ENCODE measurements at regions not wholly inside any gene's neighbourhood (a gene's known extent, or its start where the extent isn't known, plus 50 kb on each side); places are given as distances from the start of the nearest gene placed in this dataset.

- TF ChIP-seq RARB (CRISPR knock-in tag; IDR thresholded peaks at IDR 0.05) (no peak), ZFP30 (CRISPR knock-in tag; IDR thresholded peaks at IDR 0.05) (no peak), TOX (CRISPR knock-in tag; IDR thresholded peaks at IDR 0.05; ENCODE audit: borderline replicate concordance) (no peak), ZFP3 (CRISPR knock-in tag; IDR thresholded peaks at IDR 0.05) (no peak), ZC3H10 (CRISPR knock-in tag; IDR thresholded peaks at IDR 0.05) (no peak), CSDC2 (CRISPR knock-in tag; IDR thresholded peaks at IDR 0.05) (no peak), OSR1 (CRISPR knock-in tag; IDR thresholded peaks at IDR 0.05) (no peak), ZNF565 (CRISPR knock-in tag; conservative IDR thresholded peaks at IDR 0.05; ENCODE audit: low read depth) (no peak), BACH2 (CRISPR knock-in tag; IDR thresholded peaks at IDR 0.05; ENCODE audit: borderline replicate concordance) (no peak), GLIS3 (CRISPR knock-in tag; IDR thresholded peaks at IDR 0.05) (no peak), ZNF8 (CRISPR knock-in tag; IDR thresholded peaks at IDR 0.05) (no peak)
- TF ChIP-seq, protein P1, sequence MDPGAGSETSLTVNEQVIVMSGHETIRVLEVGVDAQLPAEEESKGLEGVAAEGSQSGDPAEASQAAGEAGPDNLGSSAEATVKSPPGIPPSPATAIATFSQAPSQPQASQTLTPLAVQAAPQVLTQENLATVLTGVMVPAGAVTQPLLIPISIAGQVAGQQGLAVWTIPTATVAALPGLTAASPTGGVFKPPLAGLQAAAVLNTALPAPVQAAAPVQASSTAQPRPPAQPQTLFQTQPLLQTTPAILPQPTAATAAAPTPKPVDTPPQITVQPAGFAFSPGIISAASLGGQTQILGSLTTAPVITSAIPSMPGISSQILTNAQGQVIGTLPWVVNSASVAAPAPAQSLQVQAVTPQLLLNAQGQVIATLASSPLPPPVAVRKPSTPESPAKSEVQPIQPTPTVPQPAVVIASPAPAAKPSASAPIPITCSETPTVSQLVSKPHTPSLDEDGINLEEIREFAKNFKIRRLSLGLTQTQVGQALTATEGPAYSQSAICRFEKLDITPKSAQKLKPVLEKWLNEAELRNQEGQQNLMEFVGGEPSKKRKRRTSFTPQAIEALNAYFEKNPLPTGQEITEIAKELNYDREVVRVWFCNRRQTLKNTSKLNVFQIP (CRISPR knock-in tag; IDR thresholded peaks at IDR 0.05; ENCODE audit: borderline replicate concordance, low read depth) = no peak
- peak; percentile 24 for ATAC-seq
These were observed 83.2 kb upstream of the GALNT5 start for GRCh38 chr2:157174321-157174720.

DNA sequence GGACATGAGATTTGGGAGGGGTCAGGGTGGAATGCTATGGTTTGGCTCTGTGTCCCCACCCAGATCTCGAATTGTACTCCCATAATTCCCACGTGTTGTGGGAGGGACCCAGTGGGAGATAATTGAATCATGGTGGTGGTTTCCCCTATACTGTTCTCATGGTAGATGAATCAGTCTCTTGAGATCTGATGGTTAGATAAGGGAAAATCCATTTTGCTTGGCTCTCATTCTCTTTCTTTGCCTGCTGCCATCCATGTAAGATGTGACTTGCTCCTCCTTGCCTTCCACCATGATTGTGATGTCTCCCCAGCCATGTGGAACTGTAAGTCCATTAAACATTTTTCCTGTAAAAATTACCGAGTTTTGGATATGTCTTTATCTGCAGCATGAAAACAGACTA lies 80.9 kb upstream of the GALNT5 start:
- ATAC-seq = no peak
- TF ChIP-seq TCF4 (CRISPR knock-in tag; IDR thresholded peaks at IDR 0.05; ENCODE audit: borderline replicate concordance) (no peak), ARNTL (CRISPR knock-in tag; IDR thresholded peaks at IDR 0.05; ENCODE audit: borderline replicate concordance, low read depth) (no peak), ZNF70 (CRISPR knock-in tag; IDR thresholded peaks at IDR 0.05) (no peak), CSDC2 (CRISPR knock-in tag; IDR thresholded peaks at IDR 0.05) (no peak), RARB (CRISPR knock-in tag; IDR thresholded peaks at IDR 0.05) (no peak), BACH2 (CRISPR knock-in tag; IDR thresholded peaks at IDR 0.05; ENCODE audit: borderline replicate concordance) (no peak), ZC3H10 (CRISPR knock-in tag; IDR thresholded peaks at IDR 0.05) (no peak)

GRCh38 chr2:157178874-157179273 lies 78.6 kb upstream of the GALNT5 start:
- TF ChIP-seq, protein P1 (CRISPR knock-in tag; IDR thresholded peaks at IDR 0.05; ENCODE audit: borderline replicate concordance, low read depth) = no peak
- no peak for TF ChIP-seq CSRNP3 (CRISPR knock-in tag; IDR thresholded peaks at IDR 0.05)
- TF ChIP-seq SNAI2 (CRISPR knock-in tag; IDR thresholded peaks at IDR 0.05) = no peak
- no peak for TF ChIP-seq ZNF8 (CRISPR knock-in tag; IDR thresholded peaks at IDR 0.05)
- TF ChIP-seq GLIS3 (CRISPR knock-in tag; IDR thresholded peaks at IDR 0.05) = no peak
- TF ChIP-seq ZFP3 (CRISPR knock-in tag; IDR thresholded peaks at IDR 0.05) = no peak
- no peak for ATAC-seq

DNA sequence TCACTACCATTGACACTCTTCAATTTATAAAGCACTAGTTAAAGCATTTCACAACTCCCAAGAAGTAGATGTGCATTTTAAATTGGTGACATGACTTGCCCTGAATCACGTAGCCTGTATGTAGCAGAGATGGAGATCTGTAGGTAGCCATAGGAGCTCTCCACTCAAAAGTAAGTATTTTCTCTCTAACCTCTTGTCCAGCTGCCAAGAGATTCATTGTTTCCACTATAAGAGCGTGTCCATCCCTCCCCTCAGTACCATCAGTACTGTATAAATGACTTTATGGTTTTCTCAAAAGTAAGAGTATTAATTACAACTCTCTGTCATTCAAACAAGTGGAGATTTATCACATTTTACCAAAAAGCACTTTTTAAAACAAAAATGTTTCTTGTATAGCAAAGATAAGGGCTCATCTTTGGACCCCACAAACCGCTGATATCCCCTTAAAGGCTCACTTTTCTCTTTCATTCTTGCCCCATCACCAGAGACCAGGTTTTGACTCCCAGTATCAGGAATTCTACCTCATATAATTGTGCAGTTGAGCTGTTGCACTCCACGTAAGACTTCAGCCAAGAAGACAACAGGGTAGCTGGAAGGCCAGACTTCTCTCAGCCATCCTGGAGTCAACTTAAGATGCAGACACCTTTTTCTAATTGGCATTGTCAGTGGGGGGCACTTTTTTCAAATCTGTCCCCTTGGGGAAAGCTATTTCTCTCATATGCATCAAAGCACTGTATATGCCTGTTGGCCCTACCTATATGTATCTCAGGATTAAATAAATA lies 78.0 kb upstream of the GALNT5 start:
- TF ChIP-seq, protein P2, sequence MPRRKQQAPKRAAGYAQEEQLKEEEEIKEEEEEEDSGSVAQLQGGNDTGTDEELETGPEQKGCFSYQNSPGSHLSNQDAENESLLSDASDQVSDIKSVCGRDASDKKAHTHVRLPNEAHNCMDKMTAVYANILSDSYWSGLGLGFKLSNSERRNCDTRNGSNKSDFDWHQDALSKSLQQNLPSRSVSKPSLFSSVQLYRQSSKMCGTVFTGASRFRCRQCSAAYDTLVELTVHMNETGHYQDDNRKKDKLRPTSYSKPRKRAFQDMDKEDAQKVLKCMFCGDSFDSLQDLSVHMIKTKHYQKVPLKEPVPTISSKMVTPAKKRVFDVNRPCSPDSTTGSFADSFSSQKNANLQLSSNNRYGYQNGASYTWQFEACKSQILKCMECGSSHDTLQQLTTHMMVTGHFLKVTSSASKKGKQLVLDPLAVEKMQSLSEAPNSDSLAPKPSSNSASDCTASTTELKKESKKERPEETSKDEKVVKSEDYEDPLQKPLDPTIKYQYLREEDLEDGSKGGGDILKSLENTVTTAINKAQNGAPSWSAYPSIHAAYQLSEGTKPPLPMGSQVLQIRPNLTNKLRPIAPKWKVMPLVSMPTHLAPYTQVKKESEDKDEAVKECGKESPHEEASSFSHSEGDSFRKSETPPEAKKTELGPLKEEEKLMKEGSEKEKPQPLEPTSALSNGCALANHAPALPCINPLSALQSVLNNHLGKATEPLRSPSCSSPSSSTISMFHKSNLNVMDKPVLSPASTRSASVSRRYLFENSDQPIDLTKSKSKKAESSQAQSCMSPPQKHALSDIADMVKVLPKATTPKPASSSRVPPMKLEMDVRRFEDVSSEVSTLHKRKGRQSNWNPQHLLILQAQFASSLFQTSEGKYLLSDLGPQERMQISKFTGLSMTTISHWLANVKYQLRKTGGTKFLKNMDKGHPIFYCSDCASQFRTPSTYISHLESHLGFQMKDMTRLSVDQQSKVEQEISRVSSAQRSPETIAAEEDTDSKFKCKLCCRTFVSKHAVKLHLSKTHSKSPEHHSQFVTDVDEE (CRISPR knock-in tag; IDR thresholded peaks at IDR 0.05) = no peak
- TF ChIP-seq ZNF565 (CRISPR knock-in tag; conservative IDR thresholded peaks at IDR 0.05; ENCODE audit: low read depth) (no peak), ZC3H10 (CRISPR knock-in tag; IDR thresholded peaks at IDR 0.05) (no peak), ZNF8 (CRISPR knock-in tag; IDR thresholded peaks at IDR 0.05) (no peak)
- ATAC-seq = no peak
